Thoracic aorta (tissue), 2 donors: ENCODE measurements at regions not wholly inside any gene's neighbourhood (a gene's known extent, or its start where the extent isn't known, plus 50 kb on each side); places are given as distances from the start of the nearest gene placed in this dataset.

Experiments used
- ATAC-seq: fragments of 150-250 bp; one replicate; pipeline ENCODE4 v1.8.0; 2017; ENCODE audit warnings: low read depth; ENCODE audit not compliant: insufficient number of reproducible peaks, low FRiP score
- DNase-seq: peaks from one replicate; pipeline ENCODE4 v3.0.0-alpha.2; 2020; ENCODE audit warnings: low spot score
- H3K27ac ChIP-seq, 2 donors: fragments of 200-600 bp; sonication (generic); 1 replicate in 1 of 2; 2 replicates in 1 of 2; pipeline ENCODE4 v1.5.1; 2016; ENCODE audit warnings: mild to moderate bottlenecking in 2 of 2, moderate library complexity in 2 of 2
- H3K27me3 ChIP-seq: fragments of 200-600 bp; sonication (generic); replicated peaks from 2 replicates; pipeline ENCODE4 v1.6.0; 2016; ENCODE audit warnings: mild to moderate bottlenecking; ENCODE audit not compliant: insufficient read depth
- H3K36me3 ChIP-seq: fragments of 200-600 bp; sonication (generic); one replicate; pipeline ENCODE4 v1.5.1; 2016
- H3K4me1 ChIP-seq, 2 donors: fragments of 200-600 bp; sonication (generic); 1 replicate in 1 of 2; 2 replicates in 1 of 2; pipeline versions ENCODE4 v1.5.1 to v1.6.0; 2016; ENCODE audit warnings: low read depth in 2 of 2, mild to moderate bottlenecking in 1 of 2; ENCODE audit not compliant: control insufficient read depth in 1 of 2
- H3K4me3 ChIP-seq: fragments of 200-600 bp; sonication (generic); 2 replicates; pipeline ENCODE4 v1.5.1; 2016; ENCODE audit warnings: mild to moderate bottlenecking
- H3K9me3 ChIP-seq: fragments of 200-600 bp; sonication (generic); 2 replicates; pipeline ENCODE4 v1.5.1; 2016
- TF ChIP-seq, protein P1 (sequence below): fragments of 200-600 bp; sonication (generic); IDR thresholded peaks from one replicate; pipeline ENCODE4 v1.5.1; 2019; ENCODE audit warnings: antibody characterized with exemption

DNA sequence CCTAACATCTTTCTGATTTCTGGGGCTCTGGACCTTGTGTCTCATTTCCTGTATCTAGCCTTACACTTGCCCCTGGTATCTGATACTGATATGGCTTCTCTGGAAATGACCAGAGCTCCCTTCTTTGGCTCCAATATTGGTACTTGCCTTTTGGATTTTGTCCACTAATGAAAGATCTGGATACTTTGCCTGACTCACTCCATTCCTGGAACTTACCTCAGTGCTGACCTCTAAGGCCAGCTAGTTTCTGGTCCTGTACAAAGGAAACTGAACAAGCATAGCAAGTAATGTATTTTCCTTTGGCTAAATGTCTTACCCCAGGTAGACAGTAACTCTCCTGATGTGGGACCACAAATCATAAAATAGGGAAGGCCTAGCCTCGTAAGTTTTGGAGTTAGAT is 93.8 kb upstream of the SLC4A7 start:
- DNase-seq: no peak
- peak overlapping the region; percentile 83 to 93 for H3K27ac ChIP-seq

GRCh38 chr3:27577504-27577903 is 93.3 kb upstream of the SLC4A7 start:
- peak; percentile 77 for ATAC-seq
- peaks cover 13 to 30% of the 10 kb centered on the region in 2 donors for H3K4me1 ChIP-seq
- no peaks in the 10 kb centered on the region for H3K9me3 ChIP-seq
- no peak overlapping the region for H3K4me3 ChIP-seq
- no peaks in the 10 kb centered on the region for H3K27me3 ChIP-seq
- DNase-seq: no peak
- peak overlapping the region; percentile 83 to 93 for H3K27ac ChIP-seq
- TF ChIP-seq, protein P1, sequence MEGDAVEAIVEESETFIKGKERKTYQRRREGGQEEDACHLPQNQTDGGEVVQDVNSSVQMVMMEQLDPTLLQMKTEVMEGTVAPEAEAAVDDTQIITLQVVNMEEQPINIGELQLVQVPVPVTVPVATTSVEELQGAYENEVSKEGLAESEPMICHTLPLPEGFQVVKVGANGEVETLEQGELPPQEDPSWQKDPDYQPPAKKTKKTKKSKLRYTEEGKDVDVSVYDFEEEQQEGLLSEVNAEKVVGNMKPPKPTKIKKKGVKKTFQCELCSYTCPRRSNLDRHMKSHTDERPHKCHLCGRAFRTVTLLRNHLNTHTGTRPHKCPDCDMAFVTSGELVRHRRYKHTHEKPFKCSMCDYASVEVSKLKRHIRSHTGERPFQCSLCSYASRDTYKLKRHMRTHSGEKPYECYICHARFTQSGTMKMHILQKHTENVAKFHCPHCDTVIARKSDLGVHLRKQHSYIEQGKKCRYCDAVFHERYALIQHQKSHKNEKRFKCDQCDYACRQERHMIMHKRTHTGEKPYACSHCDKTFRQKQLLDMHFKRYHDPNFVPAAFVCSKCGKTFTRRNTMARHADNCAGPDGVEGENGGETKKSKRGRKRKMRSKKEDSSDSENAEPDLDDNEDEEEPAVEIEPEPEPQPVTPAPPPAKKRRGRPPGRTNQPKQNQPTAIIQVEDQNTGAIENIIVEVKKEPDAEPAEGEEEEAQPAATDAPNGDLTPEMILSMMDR: no peak
- H3K36me3 ChIP-seq: no peaks in the 10 kb centered on the region

More for the DNA sequence above, 93.8 kb upstream of the SLC4A7 start:
- no peak for ATAC-seq
- no peaks in the 10 kb centered on the region for H3K9me3 ChIP-seq
- H3K27me3 ChIP-seq: no peaks in the 10 kb centered on the region
- no peak overlapping the region for H3K4me3 ChIP-seq
- TF ChIP-seq, protein P1: no peak
- peaks cover 13 to 30% of the 10 kb centered on the region in 2 donors for H3K4me1 ChIP-seq
- no peaks in the 10 kb centered on the region for H3K36me3 ChIP-seq

DNA sequence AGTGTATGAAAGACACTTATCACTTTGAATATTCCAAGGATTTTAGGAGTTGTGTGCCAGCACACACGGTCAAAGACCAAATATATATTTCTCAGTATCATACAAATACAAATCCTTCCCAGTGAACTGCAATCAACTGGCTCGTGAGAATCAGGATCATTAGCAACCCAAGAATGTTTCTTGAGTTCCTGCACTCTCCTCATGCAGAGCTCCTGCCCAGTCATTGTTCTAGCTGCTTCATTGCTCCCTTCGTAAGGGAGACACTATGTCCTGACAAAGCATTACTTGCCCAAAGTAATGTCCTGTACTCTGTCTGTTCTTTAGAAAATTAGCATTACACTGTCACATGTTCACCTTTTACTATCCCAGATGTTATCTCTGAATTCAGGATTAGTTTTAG is 92.0 kb upstream of the SLC4A7 start:
- DNase-seq (no peak), ATAC-seq (no peak)
- Histone ChIP-seq H3K4me1 (peaks cover 17 to 38% of the 10 kb centered on the region in 2 donors), H3K36me3 (no peaks in the 10 kb centered on the region), H3K4me3 (no peak overlapping the region), H3K9me3 (no peaks in the 10 kb centered on the region), H3K27ac (peak overlapping the region; percentile 83 to 93), H3K27me3 (no peaks in the 10 kb centered on the region)
- TF ChIP-seq, protein P1: no peak

DNA sequence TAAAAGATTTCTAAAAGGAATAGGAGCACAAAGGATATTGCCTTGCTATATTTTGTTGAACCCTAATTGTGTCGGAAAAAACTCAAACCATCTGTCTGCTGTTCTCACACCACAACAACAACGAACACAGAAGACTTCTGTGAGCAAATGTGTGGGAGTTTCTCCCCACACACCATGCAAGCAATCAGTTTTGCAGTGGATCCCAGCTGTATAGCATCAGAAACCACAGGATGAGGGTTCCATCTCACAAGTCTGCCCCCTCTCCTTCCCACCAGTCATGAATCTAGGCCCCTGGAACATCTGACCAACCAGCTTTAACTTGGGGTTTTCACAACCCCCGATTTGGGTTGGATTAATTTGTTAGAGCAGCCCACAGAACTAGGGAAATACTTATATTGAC is 91.3 kb upstream of the SLC4A7 start:
- Histone ChIP-seq H3K4me3 (no peak overlapping the region), H3K36me3 (no peaks in the 10 kb centered on the region), H3K9me3 (no peaks in the 10 kb centered on the region), H3K4me1 (peaks cover 23 to 45% of the 10 kb centered on the region in 2 donors), H3K27ac (no peak overlapping the region), H3K27me3 (no peaks in the 10 kb centered on the region)
- TF ChIP-seq, protein P1: no peak
- ATAC-seq: no peak
- no peak for DNase-seq

GRCh38 chr3:27574438-27574795 is 90.2 kb upstream of the SLC4A7 start:
- Histone ChIP-seq H3K4me3 (no peak overlapping the region), H3K9me3 (no peaks in the 10 kb centered on the region), H3K36me3 (no peaks in the 10 kb centered on the region), H3K27me3 (no peaks in the 10 kb centered on the region), H3K27ac (peak overlapping the region in 1 of 2 donors; percentile 5), H3K4me1 (peaks cover 23 to 56% of the 10 kb centered on the region in 2 donors)
- DNase-seq: no peak
- ATAC-seq: no peak
- TF ChIP-seq, protein P1: no peak
